ENCODE measurements at regions not wholly inside any gene's neighbourhood (a gene's known extent, or its start where the extent isn't known, plus 50 kb on each side); places are given as distances from the start of the nearest gene placed in this dataset.

- no peak overlapping the region for H2BK120ac ChIP-seq (ENCODE audit: low read depth, low read length)
- no peak overlapping the region for H3K4ac ChIP-seq (ENCODE audit: low read length)
- H3K14ac ChIP-seq (ENCODE audit: low read length): no peak overlapping the region
- DNase-seq (ENCODE audit: low spot score): no peak
- H3K36me3 ChIP-seq (replicated peaks in 1 of 2; ENCODE audit: control insufficient read depth in 2 of 2, insufficient read depth in 2 of 2, low read length in 2 of 2): no peaks in the 10 kb centered on the region
- H3K9ac ChIP-seq (ENCODE audit: low read depth, low read length, poor library complexity): no peak overlapping the region
- no peak overlapping the region for H3K18ac ChIP-seq (ENCODE audit: low read length)
- peaks cover 0 to 5% of the 10 kb centered on the region in 2 donors for H3K4me1 ChIP-seq (ENCODE audit: control insufficient read depth in 2 of 2, insufficient read depth in 1 of 2, low read depth in 1 of 2, low read length in 2 of 2)
- no peak overlapping the region for H4K8ac ChIP-seq (ENCODE audit: low read depth, low read length)
- H2BK15ac ChIP-seq (ENCODE audit: low read length): no peak overlapping the region
- H3K9me3 ChIP-seq (replicated peaks in 1 of 2; ENCODE audit: control insufficient read depth in 2 of 2, insufficient read depth in 1 of 2, low read depth in 1 of 2, low read length in 2 of 2): peaks cover 0 to 3% of the 10 kb centered on the region in 2 donors
- H2AFZ ChIP-seq (ENCODE audit: low read length): no peak overlapping the region
- no peak overlapping the region for H3K4me2 ChIP-seq (ENCODE audit: insufficient read depth, low read length, poor library complexity, severe bottlenecking)
- no peak overlapping the region for H3K4me3 ChIP-seq (ENCODE audit: low read length in 2 of 2)
- no peak overlapping the region for H4K91ac ChIP-seq (ENCODE audit: low read depth, low read length, poor library complexity)
- no peak overlapping the region for H2BK5ac ChIP-seq (ENCODE audit: low read length)
- H2AK5ac ChIP-seq (ENCODE audit: low read depth, low read length): no peak overlapping the region
- WGBS, 2 donors (ENCODE audit: extremely low coverage in 2 of 2, insufficient read length in 2 of 2, insufficient replicate concordance in 1 of 2): no CpG with 5 or more reads among the region's 3 CpGs
- no peak overlapping the region for H3K23ac ChIP-seq (ENCODE audit: low read depth, low read length, poor library complexity)
- no peaks in the 10 kb centered on the region for H3K27me3 ChIP-seq (ENCODE audit: control insufficient read depth in 3 of 3, insufficient read depth in 3 of 3, low read depth in 1 of 3, low read length in 3 of 3)
- no peak overlapping the region for H3K27ac ChIP-seq (replicated peaks; ENCODE audit: low read length)
- no peak overlapping the region for H2BK12ac ChIP-seq (ENCODE audit: low read length)
- no peaks in the 10 kb centered on the region for H3K79me1 ChIP-seq (ENCODE audit: low read depth, low read length)
Measured at GRCh38 chr3:71857956-71858355, 73.0 kb upstream of the PROK2 start.

DNA sequence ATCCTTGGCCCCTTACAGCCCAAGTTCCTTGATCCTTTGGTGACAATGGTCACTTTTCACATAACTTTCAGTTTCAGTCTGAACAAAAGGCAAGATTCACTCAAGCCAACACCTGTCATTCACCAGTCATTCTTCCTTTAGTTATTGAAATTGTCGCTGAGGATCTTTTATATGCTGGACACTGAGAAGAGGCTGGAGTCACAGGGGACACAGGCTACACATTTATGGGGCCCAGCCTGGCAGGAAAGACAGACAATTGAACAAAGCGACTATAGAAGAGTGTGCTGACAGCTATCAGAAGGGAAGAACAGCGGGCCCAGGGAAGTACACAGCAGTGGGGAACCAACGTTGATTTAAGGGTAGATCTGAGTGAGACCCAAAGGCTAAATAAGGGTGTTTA, 69.8 kb upstream of the PROK2 start:
- DNase-seq (ENCODE audit: low spot score): no peak
- Histone ChIP-seq H2AFZ (ENCODE audit: low read length) (peak overlapping the region; percentile 18), H2AK5ac (ENCODE audit: low read depth, low read length) (no peak overlapping the region), H2BK15ac (ENCODE audit: low read length) (no peak overlapping the region), H3K4me1 (ENCODE audit: control insufficient read depth in 2 of 2, insufficient read depth in 1 of 2, low read depth in 1 of 2, low read length in 2 of 2) (peaks cover 0 to 5% of the 10 kb centered on the region in 2 donors), H3K14ac (ENCODE audit: low read length) (no peak overlapping the region), H3K4me3 (ENCODE audit: low read length in 2 of 2) (no peak overlapping the region), H3K9ac (ENCODE audit: low read depth, low read length, poor library complexity) (no peak overlapping the region), H4K8ac (ENCODE audit: low read depth, low read length) (no peak overlapping the region), H3K79me1 (ENCODE audit: low read depth, low read length) (no peaks in the 10 kb centered on the region), H3K4ac (ENCODE audit: low read length) (no peak overlapping the region), H3K18ac (ENCODE audit: low read length) (no peak overlapping the region), H2BK12ac (ENCODE audit: low read length) (no peak overlapping the region), H3K9me3 (replicated peaks in 1 of 2; ENCODE audit: control insufficient read depth in 2 of 2, insufficient read depth in 1 of 2, low read depth in 1 of 2, low read length in 2 of 2) (no peaks in the 10 kb centered on the region), H3K27ac (replicated peaks; ENCODE audit: low read length) (no peak overlapping the region), H4K91ac (ENCODE audit: low read depth, low read length, poor library complexity) (no peak overlapping the region), H2BK120ac (ENCODE audit: low read depth, low read length) (no peak overlapping the region), H2BK5ac (ENCODE audit: low read length) (no peak overlapping the region), H3K4me2 (ENCODE audit: insufficient read depth, low read length, poor library complexity, severe bottlenecking) (no peak overlapping the region), H3K36me3 (replicated peaks in 1 of 2; ENCODE audit: control insufficient read depth in 2 of 2, insufficient read depth in 2 of 2, low read length in 2 of 2) (no peaks in the 10 kb centered on the region), H3K23ac (ENCODE audit: low read depth, low read length, poor library complexity) (no peak overlapping the region), H3K27me3 (ENCODE audit: control insufficient read depth in 3 of 3, insufficient read depth in 3 of 3, low read depth in 1 of 3, low read length in 3 of 3) (no peaks in the 10 kb centered on the region)
- WGBS, 2 donors (ENCODE audit: extremely low coverage in 2 of 2, insufficient read length in 2 of 2, insufficient replicate concordance in 1 of 2): no CpG with 5 or more reads among the region's 4 CpGs

DNA sequence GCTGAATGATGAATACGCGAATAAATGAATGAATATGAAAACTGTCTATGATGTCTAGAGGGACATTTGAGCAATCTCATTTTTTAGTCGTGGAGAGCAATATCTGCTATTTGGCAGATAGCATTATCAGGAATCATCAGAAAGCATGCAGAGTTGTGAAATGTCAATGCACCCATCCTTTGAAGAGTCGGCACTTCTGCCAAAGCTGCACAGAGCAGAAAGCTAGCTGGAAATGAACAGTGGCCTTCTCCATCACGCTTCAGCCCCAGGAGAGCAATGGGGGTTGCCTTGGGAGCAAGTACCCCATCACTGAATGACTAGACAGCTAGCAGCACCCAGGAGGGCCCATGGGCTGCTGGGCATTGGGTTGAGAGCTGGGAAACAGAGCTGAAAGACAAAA, 69.1 kb upstream of the PROK2 start:
- H2BK5ac ChIP-seq (ENCODE audit: low read length): no peak overlapping the region
- H3K27ac ChIP-seq (replicated peaks; ENCODE audit: low read length): no peak overlapping the region
- H3K4me2 ChIP-seq (ENCODE audit: insufficient read depth, low read length, poor library complexity, severe bottlenecking): no peak overlapping the region
- no peak overlapping the region for H4K91ac ChIP-seq (ENCODE audit: low read depth, low read length, poor library complexity)
- H2BK12ac ChIP-seq (ENCODE audit: low read length): no peak overlapping the region
- no peak overlapping the region for H2AK5ac ChIP-seq (ENCODE audit: low read depth, low read length)
- peak overlapping the region; percentile 51 for H3K18ac ChIP-seq (ENCODE audit: low read length)
- H2BK120ac ChIP-seq (ENCODE audit: low read depth, low read length): no peak overlapping the region
- no peaks in the 10 kb centered on the region for H3K36me3 ChIP-seq (replicated peaks in 1 of 2; ENCODE audit: control insufficient read depth in 2 of 2, insufficient read depth in 2 of 2, low read length in 2 of 2)
- no peaks in the 10 kb centered on the region for H3K9me3 ChIP-seq (replicated peaks in 1 of 2; ENCODE audit: control insufficient read depth in 2 of 2, insufficient read depth in 1 of 2, low read depth in 1 of 2, low read length in 2 of 2)
- no peak overlapping the region for H3K9ac ChIP-seq (ENCODE audit: low read depth, low read length, poor library complexity)
- no peak overlapping the region for H2AFZ ChIP-seq (ENCODE audit: low read length)
- H3K14ac ChIP-seq (ENCODE audit: low read length): no peak overlapping the region
- no CpG with 5 or more reads among the region's 5 CpGs for WGBS, 2 donors (ENCODE audit: extremely low coverage in 2 of 2, insufficient read length in 2 of 2, insufficient replicate concordance in 1 of 2)
- H4K8ac ChIP-seq (ENCODE audit: low read depth, low read length): no peak overlapping the region
- H3K4me3 ChIP-seq (ENCODE audit: low read length in 2 of 2): no peak overlapping the region
- no peak for DNase-seq (ENCODE audit: low spot score)
- H3K4me1 ChIP-seq (ENCODE audit: control insufficient read depth in 2 of 2, insufficient read depth in 1 of 2, low read depth in 1 of 2, low read length in 2 of 2): peaks cover 0 to 5% of the 10 kb centered on the region in 2 donors
- H3K4ac ChIP-seq (ENCODE audit: low read length): no peak overlapping the region
- no peak overlapping the region for H2BK15ac ChIP-seq (ENCODE audit: low read length)
- H3K23ac ChIP-seq (ENCODE audit: low read depth, low read length, poor library complexity): no peak overlapping the region
- H3K79me1 ChIP-seq (ENCODE audit: low read depth, low read length): no peaks in the 10 kb centered on the region
- H3K27me3 ChIP-seq (ENCODE audit: control insufficient read depth in 3 of 3, insufficient read depth in 3 of 3, low read depth in 1 of 3, low read length in 3 of 3): no peaks in the 10 kb centered on the region

- no peak for DNase-seq (ENCODE audit: low spot score)
- WGBS, 2 donors (ENCODE audit: extremely low coverage in 2 of 2, insufficient read length in 2 of 2, insufficient replicate concordance in 1 of 2): no CpG with 5 or more reads among the region's 3 CpGs
- no peak overlapping the region for H4K91ac ChIP-seq (ENCODE audit: low read depth, low read length, poor library complexity)
- no peak overlapping the region for H3K4ac ChIP-seq (ENCODE audit: low read length)
- H3K36me3 ChIP-seq (replicated peaks in 1 of 2; ENCODE audit: control insufficient read depth in 2 of 2, insufficient read depth in 2 of 2, low read length in 2 of 2): no peaks in the 10 kb centered on the region
- no peak overlapping the region for H2BK12ac ChIP-seq (ENCODE audit: low read length)
- H3K9ac ChIP-seq (ENCODE audit: low read depth, low read length, poor library complexity): no peak overlapping the region
- H3K4me3 ChIP-seq (ENCODE audit: low read length in 2 of 2): no peak overlapping the region
- H3K4me2 ChIP-seq (ENCODE audit: insufficient read depth, low read length, poor library complexity, severe bottlenecking): no peak overlapping the region
- no peaks in the 10 kb centered on the region for H3K9me3 ChIP-seq (replicated peaks in 1 of 2; ENCODE audit: control insufficient read depth in 2 of 2, insufficient read depth in 1 of 2, low read depth in 1 of 2, low read length in 2 of 2)
- no peaks in the 10 kb centered on the region for H3K27me3 ChIP-seq (ENCODE audit: control insufficient read depth in 3 of 3, insufficient read depth in 3 of 3, low read depth in 1 of 3, low read length in 3 of 3)
- H2BK15ac ChIP-seq (ENCODE audit: low read length): no peak overlapping the region
- no peak overlapping the region for H2AFZ ChIP-seq (ENCODE audit: low read length)
- H3K14ac ChIP-seq (ENCODE audit: low read length): no peak overlapping the region
- no peaks in the 10 kb centered on the region for H3K79me1 ChIP-seq (ENCODE audit: low read depth, low read length)
- H3K4me1 ChIP-seq (ENCODE audit: control insufficient read depth in 2 of 2, insufficient read depth in 1 of 2, low read depth in 1 of 2, low read length in 2 of 2): peaks cover 0 to 5% of the 10 kb centered on the region in 2 donors
- H4K8ac ChIP-seq (ENCODE audit: low read depth, low read length): no peak overlapping the region
- H3K23ac ChIP-seq (ENCODE audit: low read depth, low read length, poor library complexity): no peak overlapping the region
- no peak overlapping the region for H2AK5ac ChIP-seq (ENCODE audit: low read depth, low read length)
- no peak overlapping the region for H3K27ac ChIP-seq (replicated peaks; ENCODE audit: low read length)
- no peak overlapping the region for H2BK120ac ChIP-seq (ENCODE audit: low read depth, low read length)
- H2BK5ac ChIP-seq (ENCODE audit: low read length): no peak overlapping the region
- no peak overlapping the region for H3K18ac ChIP-seq (ENCODE audit: low read length)
Measured at GRCh38 chr3:71851878-71852277, 66.9 kb upstream of the PROK2 start.

Data from neuronal stem cell (in vitro differentiated cells).